SU-DHL-6 (cell line): ENCODE measurements at regions not wholly inside any gene's neighbourhood (a gene's known extent, or its start where the extent isn't known, plus 50 kb on each side); places are given as distances from the start of the nearest gene placed in this dataset.

Experiments
- EZH2phosphoT487 ChIP-seq: fragments of 200-600 bp; sonication (generic), shearing (Covaris generic); conservative IDR thresholded peaks from 2 replicates; pipeline ENCODE4 v1.6.1; 2018; ENCODE audit warnings: mild to moderate bottlenecking, antibody characterized with exemption, low read length, moderate library complexity, mixed read lengths
- TF ChIP-seq, protein P1 (sequence below): fragments of 200-600 bp; sonication (generic); IDR thresholded peaks from one replicate; pipeline ENCODE4 v1.5.1; 2017; ENCODE audit warnings: antibody characterized with exemption, mild to moderate bottlenecking, low read length, moderate library complexity; ENCODE audit not compliant: insufficient read depth, poor library complexity, severe bottlenecking

DNA sequence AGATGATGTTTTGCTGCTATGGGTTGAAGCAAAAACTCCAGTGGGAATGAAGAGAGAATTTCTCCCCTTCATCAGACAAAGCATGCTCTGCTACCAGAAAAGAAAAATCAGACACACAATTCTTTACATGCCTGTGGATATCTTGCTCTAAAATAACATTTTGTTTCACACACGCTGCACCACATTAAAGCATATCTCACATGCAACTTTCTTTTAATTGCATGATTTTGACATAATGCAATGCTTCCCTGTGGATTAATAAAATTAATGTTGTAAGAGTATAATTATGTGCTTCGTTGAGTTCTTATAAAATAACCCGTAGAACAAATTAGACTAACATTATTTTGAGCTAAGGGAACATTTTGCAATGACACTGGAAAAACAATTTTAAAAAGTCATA, 2230.7 kb downstream of the PCDH7 start:
- TF ChIP-seq, protein P1, sequence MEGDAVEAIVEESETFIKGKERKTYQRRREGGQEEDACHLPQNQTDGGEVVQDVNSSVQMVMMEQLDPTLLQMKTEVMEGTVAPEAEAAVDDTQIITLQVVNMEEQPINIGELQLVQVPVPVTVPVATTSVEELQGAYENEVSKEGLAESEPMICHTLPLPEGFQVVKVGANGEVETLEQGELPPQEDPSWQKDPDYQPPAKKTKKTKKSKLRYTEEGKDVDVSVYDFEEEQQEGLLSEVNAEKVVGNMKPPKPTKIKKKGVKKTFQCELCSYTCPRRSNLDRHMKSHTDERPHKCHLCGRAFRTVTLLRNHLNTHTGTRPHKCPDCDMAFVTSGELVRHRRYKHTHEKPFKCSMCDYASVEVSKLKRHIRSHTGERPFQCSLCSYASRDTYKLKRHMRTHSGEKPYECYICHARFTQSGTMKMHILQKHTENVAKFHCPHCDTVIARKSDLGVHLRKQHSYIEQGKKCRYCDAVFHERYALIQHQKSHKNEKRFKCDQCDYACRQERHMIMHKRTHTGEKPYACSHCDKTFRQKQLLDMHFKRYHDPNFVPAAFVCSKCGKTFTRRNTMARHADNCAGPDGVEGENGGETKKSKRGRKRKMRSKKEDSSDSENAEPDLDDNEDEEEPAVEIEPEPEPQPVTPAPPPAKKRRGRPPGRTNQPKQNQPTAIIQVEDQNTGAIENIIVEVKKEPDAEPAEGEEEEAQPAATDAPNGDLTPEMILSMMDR, result no peak
- TF ChIP-seq EZH2phosphoT487, result no peak
